Neuronal stem cell (in vitro differentiated cells): ENCODE measurements at regions not wholly inside any gene's neighbourhood (a gene's known extent, or its start where the extent isn't known, plus 50 kb on each side); places are given as distances from the start of the nearest gene placed in this dataset.
"Not testable (repeated sequence)": the region's sequence is repeated elsewhere in the genome, so short reads cannot be mapped to it uniquely, and the experiment has no call there.

Source experiments
- DNase-seq: peaks from one replicate; pipeline ENCODE4 v3.0.0-alpha.2; 2013; ENCODE audit warnings: low spot score
- H2AFZ ChIP-seq: one replicate; pipeline ENCODE4 v1.6.1; 2013; ENCODE audit warnings: mild to moderate bottlenecking, low read length, inconsistent platforms
- H2AK5ac ChIP-seq: 2 replicates; pipeline ENCODE4 v1.6.1; 2013; ENCODE audit warnings: low read depth, mild to moderate bottlenecking, inconsistent platforms, low read length, moderate library complexity, mixed read lengths
- H2BK120ac ChIP-seq: 2 replicates; pipeline ENCODE4 v1.6.1; 2013; ENCODE audit warnings: low read depth, mild to moderate bottlenecking, inconsistent platforms, low read length, moderate library complexity, mixed read lengths
- H2BK12ac ChIP-seq: one replicate; pipeline ENCODE4 v1.6.1; 2013; ENCODE audit warnings: low read length, inconsistent platforms
- H2BK15ac ChIP-seq: 2 replicates; pipeline ENCODE4 v1.6.1; 2013; ENCODE audit warnings: mild to moderate bottlenecking, low read length, inconsistent platforms, mixed read lengths
- H2BK5ac ChIP-seq: one replicate; pipeline ENCODE4 v1.6.1; 2013; ENCODE audit warnings: inconsistent platforms, mild to moderate bottlenecking, low read length, moderate library complexity
- H3K14ac ChIP-seq: one replicate; pipeline ENCODE4 v1.6.1; 2013; ENCODE audit warnings: low read length, inconsistent platforms
- H3K18ac ChIP-seq: 2 replicates; pipeline ENCODE4 v1.6.1; 2013; ENCODE audit warnings: low read length, inconsistent platforms
- H3K23ac ChIP-seq: 2 replicates; pipeline ENCODE4 v1.6.1; 2013; ENCODE audit warnings: low read depth, mild to moderate bottlenecking, mixed read lengths, low read length, inconsistent platforms; ENCODE audit not compliant: poor library complexity
- H3K27ac ChIP-seq: replicated peaks from 3 replicates; pipeline ENCODE4 v1.5.1; 2013; ENCODE audit warnings: low read length, inconsistent platforms
- H3K27me3 ChIP-seq, 3 experiments: 2 replicates each; pipeline ENCODE4 v1.6.1; 2013; ENCODE audit warnings: low read length in 3 of 3, mild to moderate bottlenecking in 2 of 3, inconsistent platforms in 1 of 3, low read depth in 1 of 3, mixed read lengths in 1 of 3, moderate library complexity in 1 of 3; ENCODE audit not compliant: control insufficient read depth in 3 of 3, insufficient read depth in 3 of 3
- H3K36me3 ChIP-seq, 2 donors: replicated peaks in 1 of 2; 2 replicates each; pipeline ENCODE4 v1.6.1; 2013; ENCODE audit warnings: low read length in 2 of 2; ENCODE audit not compliant: control insufficient read depth in 2 of 2, insufficient read depth in 2 of 2
- H3K4ac ChIP-seq: 2 replicates; pipeline ENCODE4 v1.6.1; 2013; ENCODE audit warnings: inconsistent platforms, mild to moderate bottlenecking, low read length, moderate library complexity
- H3K4me1 ChIP-seq, 2 donors: 1 replicate in 1 of 2; 2 replicates in 1 of 2; pipeline ENCODE4 v1.6.1; 2013; ENCODE audit warnings: low read length in 2 of 2, low read depth in 1 of 2; ENCODE audit not compliant: control insufficient read depth in 2 of 2, insufficient read depth in 1 of 2
- H3K4me2 ChIP-seq: one replicate; pipeline ENCODE4 v1.6.1; 2013; ENCODE audit warnings: mild to moderate bottlenecking, low read length, inconsistent platforms; ENCODE audit not compliant: insufficient read depth, poor library complexity, severe bottlenecking
- H3K4me3 ChIP-seq, 2 donors: 2 replicates each; pipeline ENCODE4 v1.5.1; 2013; ENCODE audit warnings: low read length in 2 of 2, mild to moderate bottlenecking in 2 of 2, inconsistent platforms in 1 of 2, moderate library complexity in 1 of 2
- H3K79me1 ChIP-seq: one replicate; pipeline ENCODE4 v1.6.1; 2013; ENCODE audit warnings: low read depth, mild to moderate bottlenecking, inconsistent platforms, low read length, moderate library complexity
- H3K9ac ChIP-seq: one replicate; pipeline ENCODE4 v1.6.1; 2013; ENCODE audit warnings: mild to moderate bottlenecking, low read depth, low read length, inconsistent platforms; ENCODE audit not compliant: poor library complexity
- H3K9me3 ChIP-seq, 2 donors: replicated peaks in 1 of 2; 2 replicates each; pipeline versions ENCODE3 to v1.6.1; 2013; ENCODE audit warnings: low read length in 2 of 2, mild to moderate bottlenecking in 2 of 2, inconsistent platforms in 1 of 2, low read depth in 1 of 2, mixed read lengths in 1 of 2, moderate library complexity in 1 of 2; ENCODE audit not compliant: control insufficient read depth in 2 of 2, insufficient read depth in 1 of 2
- H4K8ac ChIP-seq: one replicate; pipeline ENCODE4 v1.6.1; 2013; ENCODE audit warnings: low read depth, mild to moderate bottlenecking, inconsistent platforms, low read length, moderate library complexity
- H4K91ac ChIP-seq: one replicate; pipeline ENCODE4 v1.6.1; 2013; ENCODE audit warnings: low read length, low read depth, mild to moderate bottlenecking, inconsistent platforms; ENCODE audit not compliant: poor library complexity
- WGBS, 2 donors: extraction: QIAGEN DNeasy Blood & Tissue Kit; methylation state at CpG; one replicate each; pipeline ENCODE4 v1.1.7; 2013; ENCODE audit warnings: missing lambda C conversion rate in 2 of 2, mixed read lengths in 1 of 2; ENCODE audit not compliant: insufficient read length in 2 of 2, insufficient replicate concordance in 1 of 2; ENCODE audit errors: extremely low coverage in 2 of 2; 5-methylcytosine and 5-hydroxymethylcytosine counted together

DNA sequence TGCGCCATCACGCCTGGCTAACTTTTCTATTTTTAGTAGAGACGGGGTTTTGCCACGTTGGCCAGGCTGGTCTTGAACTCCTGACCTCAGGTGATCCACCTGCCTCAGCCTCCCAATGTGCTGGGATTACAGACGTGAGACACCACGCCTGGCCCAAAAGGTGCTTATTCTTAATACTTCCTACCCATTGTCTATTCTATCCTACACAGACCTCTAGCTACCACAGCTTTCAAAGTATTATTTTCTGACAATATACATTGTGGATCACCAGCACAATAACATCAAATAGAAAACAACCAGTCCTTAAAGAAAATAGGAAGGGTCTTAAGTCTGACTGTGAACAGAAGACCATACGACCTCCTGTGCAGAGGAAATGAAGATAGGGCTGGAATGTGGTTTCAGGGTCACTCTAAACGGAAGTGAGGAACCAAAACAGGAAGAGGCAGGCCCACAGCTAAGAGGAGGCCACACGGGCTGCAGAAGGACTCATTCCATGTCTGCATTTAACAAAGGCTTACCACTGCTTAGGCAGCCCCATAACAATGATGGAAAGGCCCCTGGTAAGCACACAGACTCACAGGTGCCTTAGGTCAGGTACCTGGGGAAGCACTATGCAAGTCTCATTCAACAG lies 115.2 kb downstream of the ZFAND4 start:
- no CpG with 5 or more reads among the region's 9 CpGs for WGBS, 2 donors
- Histone ChIP-seq H4K91ac (no peak overlapping the region), H3K4me2 (no peak overlapping the region), H3K36me3 (no peaks in the 10 kb centered on the region), H3K9me3 (peaks cover 5 to 7% of the 10 kb centered on the region in 2 donors), H2BK15ac (no peak overlapping the region), H3K4ac (no peak overlapping the region), H3K4me3 (no peak overlapping the region), H4K8ac (no peak overlapping the region), H3K23ac (no peak overlapping the region), H3K18ac (no peak overlapping the region), H2AK5ac (no peak overlapping the region), H2AFZ (no peak overlapping the region), H3K14ac (no peak overlapping the region), H2BK120ac (no peak overlapping the region), H3K9ac (no peak overlapping the region), H3K27ac (no peak overlapping the region), H3K79me1 (peaks cover 2% of the 10 kb centered on the region), H2BK12ac (no peak overlapping the region), H3K4me1 (peaks cover 0 to 3% of the 10 kb centered on the region in 2 donors), H2BK5ac (no peak overlapping the region), H3K27me3 (no peaks in the 10 kb centered on the region)
- no peak for DNase-seq

DNA sequence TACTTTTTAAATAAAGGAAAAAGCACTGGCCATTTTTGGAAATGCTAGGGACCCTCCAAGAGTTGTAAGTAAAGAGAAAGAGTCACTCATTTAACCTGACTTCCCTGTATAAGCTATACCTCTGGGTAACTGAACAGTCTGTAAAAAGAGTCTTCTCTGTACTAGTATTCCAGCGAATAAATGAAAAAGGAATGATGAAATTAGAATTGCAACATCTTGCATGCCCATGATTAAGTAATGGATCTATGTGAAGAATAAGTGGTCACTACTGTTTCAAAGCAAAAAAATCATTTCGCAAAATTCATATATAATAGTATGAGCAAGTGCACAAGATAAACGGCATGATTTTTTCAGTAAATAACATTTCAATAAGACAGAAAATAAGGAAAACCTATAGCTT lies 116.8 kb downstream of the ZFAND4 start:
- Histone ChIP-seq H3K36me3 (no peaks in the 10 kb centered on the region), H2BK15ac (no peak overlapping the region), H3K27ac (no peak overlapping the region), H3K23ac (no peak overlapping the region), H3K79me1 (peaks cover 2% of the 10 kb centered on the region), H4K8ac (no peak overlapping the region), H2BK120ac (no peak overlapping the region), H2AK5ac (no peak overlapping the region), H3K27me3 (no peaks in the 10 kb centered on the region), H2AFZ (no peak overlapping the region), H3K18ac (no peak overlapping the region), H3K4me1 (peaks cover 0 to 3% of the 10 kb centered on the region in 2 donors), H3K9ac (no peak overlapping the region), H4K91ac (no peak overlapping the region), H2BK5ac (no peak overlapping the region), H3K4me3 (no peak overlapping the region), H2BK12ac (no peak overlapping the region), H3K9me3 (peaks cover 5 to 6% of the 10 kb centered on the region in 2 donors), H3K14ac (no peak overlapping the region), H3K4ac (no peak overlapping the region), H3K4me2 (no peak overlapping the region)
- no CpG with 5 or more reads among the region's 3 CpGs for WGBS, 2 donors
- DNase-seq: no peak

GRCh38 chr10:45555332-45555731 lies 117.2 kb downstream of the ZFAND4 start:
- H2AFZ ChIP-seq, H3K4ac ChIP-seq, H3K18ac ChIP-seq, H2AK5ac ChIP-seq, H4K91ac ChIP-seq, H3K9me3 ChIP-seq, H2BK5ac ChIP-seq, H3K14ac ChIP-seq, H4K8ac ChIP-seq, H3K4me1 ChIP-seq, H3K79me1 ChIP-seq, H2BK12ac ChIP-seq, H2BK120ac ChIP-seq, H3K4me3 ChIP-seq, H3K27me3 ChIP-seq, H2BK15ac ChIP-seq, H3K27ac ChIP-seq, H3K23ac ChIP-seq, H3K4me2 ChIP-seq, DNase-seq, H3K36me3 ChIP-seq, H3K9ac ChIP-seq: not testable (repeated sequence)
- WGBS, 2 donors: no CpG with 5 or more reads among the region's 5 CpGs

GRCh38 chr10:45553613-45554012 lies 119.0 kb downstream of the ZFAND4 start:
- no peak overlapping the region for H2BK120ac ChIP-seq
- no peak overlapping the region for H2BK5ac ChIP-seq
- H3K23ac ChIP-seq: no peak overlapping the region
- H3K4ac ChIP-seq: no peak overlapping the region
- no peak overlapping the region for H4K8ac ChIP-seq
- H3K4me3 ChIP-seq: no peak overlapping the region
- WGBS, 2 donors: no CpG with 5 or more reads among the region's 2 CpGs
- H3K27ac ChIP-seq: no peak overlapping the region
- no peak overlapping the region for H2AFZ ChIP-seq
- H2BK12ac ChIP-seq: no peak overlapping the region
- H3K4me1 ChIP-seq: peaks cover 0 to 3% of the 10 kb centered on the region in 2 donors
- H3K14ac ChIP-seq: no peak overlapping the region
- H3K9me3 ChIP-seq: peaks cover 0 to 3% of the 10 kb centered on the region in 2 donors
- H2AK5ac ChIP-seq: no peak overlapping the region
- no peaks in the 10 kb centered on the region for H3K27me3 ChIP-seq
- peaks cover 2% of the 10 kb centered on the region for H3K79me1 ChIP-seq
- no peak overlapping the region for H3K4me2 ChIP-seq
- DNase-seq: no peak
- H4K91ac ChIP-seq: no peak overlapping the region
- H3K9ac ChIP-seq: no peak overlapping the region
- no peak overlapping the region for H3K18ac ChIP-seq
- no peaks in the 10 kb centered on the region for H3K36me3 ChIP-seq
- no peak overlapping the region for H2BK15ac ChIP-seq
